IPS DF 6.9 (cell line): ENCODE measurements at regions not wholly inside any gene's neighbourhood (a gene's known extent, or its start where the extent isn't known, plus 50 kb on each side); places are given as distances from the start of the nearest gene placed in this dataset.

Source experiments
- DNase-seq: peaks from one replicate; pipeline ENCODE4 v3.0.0-alpha.2; 2013; ENCODE audit warnings: low read depth, low spot score
- H3K27ac ChIP-seq: one replicate; pipeline ENCODE4 v1.5.1; 2013; ENCODE audit warnings: low read length, control low read depth
- H3K27me3 ChIP-seq: 2 replicates; pipeline ENCODE4 v1.6.1; 2013; ENCODE audit warnings: mild to moderate bottlenecking, low read length; ENCODE audit not compliant: control insufficient read depth, insufficient read depth
- H3K36me3 ChIP-seq: 2 replicates; pipeline ENCODE4 v1.6.1; 2013; ENCODE audit warnings: low read length; ENCODE audit not compliant: control insufficient read depth, insufficient read depth
- H3K4me1 ChIP-seq: 2 replicates; pipeline ENCODE4 v1.6.1; 2013; ENCODE audit warnings: low read length; ENCODE audit not compliant: control insufficient read depth, insufficient read depth
- H3K4me3 ChIP-seq: 2 replicates; pipeline ENCODE4 v1.5.1; 2013; ENCODE audit warnings: mild to moderate bottlenecking, low read length
- H3K9me3 ChIP-seq: 2 replicates; pipeline ENCODE4 v1.6.1; 2013; ENCODE audit warnings: low read length, inconsistent platforms; ENCODE audit not compliant: control insufficient read depth, insufficient read depth
- WGBS: extraction: QIAGEN DNeasy Blood & Tissue Kit; methylation state at CpG from one replicate; pipeline ENCODE4 v1.1.7; 2013; ENCODE audit warnings: mixed read lengths, missing lambda C conversion rate; ENCODE audit not compliant: insufficient read length, insufficient coverage; 5-methylcytosine and 5-hydroxymethylcytosine counted together

- whole genome bisulfite sequencing, result no CpG with 5 or more reads among the region's 3 CpGs
- Histone ChIP-seq H3K9me3 (no peaks in the 10 kb centered on the region), H3K27me3 (no peaks in the 10 kb centered on the region), H3K4me1 (no peaks in the 10 kb centered on the region), H3K36me3 (no peaks in the 10 kb centered on the region), H3K4me3 (no peak overlapping the region), H3K27ac (no peak overlapping the region)
- DNase-seq, result no peak
Observed at GRCh38 chr7:18338910-18339523, 156.5 kb upstream of the HDAC9 start.

GRCh38 chr7:18341756-18342155 is 153.8 kb upstream of the HDAC9 start:
- Histone ChIP-seq H3K4me3 (no peak overlapping the region), H3K27me3 (no peaks in the 10 kb centered on the region), H3K4me1 (no peaks in the 10 kb centered on the region), H3K27ac (no peak overlapping the region), H3K9me3 (no peaks in the 10 kb centered on the region), H3K36me3 (no peaks in the 10 kb centered on the region)
- no CpG with 5 or more reads among the region's 2 CpGs for WGBS
- DNase-seq, result no peak

- H3K27ac ChIP-seq, result no peak overlapping the region
- H3K36me3 ChIP-seq, result no peaks in the 10 kb centered on the region
- WGBS, result no CpG with 5 or more reads among the region's 2 CpGs
- DNase-seq, result no peak
- no peak overlapping the region for H3K4me3 ChIP-seq
- no peaks in the 10 kb centered on the region for H3K4me1 ChIP-seq
- H3K9me3 ChIP-seq, result no peaks in the 10 kb centered on the region
- no peaks in the 10 kb centered on the region for H3K27me3 ChIP-seq
Observed at GRCh38 chr7:18343047-18343446, 152.5 kb upstream of the HDAC9 start.

- no peak for DNase-seq
- Histone ChIP-seq H3K9me3 (no peaks in the 10 kb centered on the region), H3K4me3 (no peak overlapping the region), H3K27ac (no peak overlapping the region), H3K36me3 (no peaks in the 10 kb centered on the region), H3K4me1 (no peaks in the 10 kb centered on the region), H3K27me3 (no peaks in the 10 kb centered on the region)
Observed at GRCh38 chr7:18344536-18344935, 151.0 kb upstream of the HDAC9 start.

- Histone ChIP-seq H3K9me3 (no peaks in the 10 kb centered on the region), H3K4me3 (no peak overlapping the region), H3K4me1 (no peaks in the 10 kb centered on the region), H3K36me3 (no peaks in the 10 kb centered on the region), H3K27ac (no peak overlapping the region), H3K27me3 (no peaks in the 10 kb centered on the region)
- WGBS, result no CpG with 5 or more reads among the region's 3 CpGs
- peak; percentile 35 for DNase-seq
Observed at GRCh38 chr7:18345641-18346234, 149.8 kb upstream of the HDAC9 start.

DNA sequence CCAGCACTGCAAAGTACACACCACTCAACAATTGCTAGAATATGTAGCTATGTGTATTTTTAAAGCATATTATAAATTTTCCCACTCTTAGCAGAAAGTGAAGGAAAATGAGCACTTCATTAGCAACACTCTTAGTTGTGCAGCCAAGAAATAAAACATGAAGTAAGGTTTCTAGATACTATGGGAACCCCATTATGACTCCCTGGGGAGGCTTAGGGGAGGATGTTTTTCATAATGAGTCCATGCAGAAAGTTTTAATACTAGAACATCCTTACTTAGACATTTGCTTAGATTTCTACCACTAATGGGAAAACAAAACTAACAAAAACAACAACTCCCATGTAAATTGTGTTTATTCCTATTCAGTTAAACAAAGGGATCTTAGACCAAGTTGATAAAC is 148.4 kb upstream of the HDAC9 start:
- Histone ChIP-seq H3K4me3 (no peak overlapping the region), H3K27me3 (no peaks in the 10 kb centered on the region), H3K9me3 (no peaks in the 10 kb centered on the region), H3K4me1 (no peaks in the 10 kb centered on the region), H3K36me3 (no peaks in the 10 kb centered on the region), H3K27ac (no peak overlapping the region)
- DNase-seq, result no peak

DNA sequence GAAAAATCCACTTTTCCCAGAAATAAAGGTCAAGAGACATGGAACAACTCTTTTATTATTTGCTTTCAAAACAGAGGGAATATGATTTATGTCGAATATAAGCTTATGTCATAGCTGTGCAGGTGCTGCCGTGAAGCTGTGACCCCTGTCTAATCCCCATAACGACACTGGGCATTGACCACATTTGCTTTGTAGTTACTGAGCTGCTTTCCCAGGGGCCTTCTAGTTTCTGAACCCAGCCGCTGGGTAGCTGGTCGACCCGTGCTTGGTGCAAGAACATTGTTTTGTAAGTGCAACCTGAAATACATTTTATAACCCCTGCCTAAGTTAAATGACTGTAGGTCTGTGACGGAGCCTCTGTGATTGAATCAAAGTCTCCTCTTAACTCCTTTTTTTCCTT is 144.9 kb upstream of the HDAC9 start:
- no peak for DNase-seq
- no CpG with 5 or more reads among the region's 7 CpGs for WGBS
- Histone ChIP-seq H3K4me1 (no peaks in the 10 kb centered on the region), H3K27me3 (no peaks in the 10 kb centered on the region), H3K4me3 (no peak overlapping the region), H3K36me3 (no peaks in the 10 kb centered on the region), H3K27ac (no peak overlapping the region), H3K9me3 (no peaks in the 10 kb centered on the region)

DNA sequence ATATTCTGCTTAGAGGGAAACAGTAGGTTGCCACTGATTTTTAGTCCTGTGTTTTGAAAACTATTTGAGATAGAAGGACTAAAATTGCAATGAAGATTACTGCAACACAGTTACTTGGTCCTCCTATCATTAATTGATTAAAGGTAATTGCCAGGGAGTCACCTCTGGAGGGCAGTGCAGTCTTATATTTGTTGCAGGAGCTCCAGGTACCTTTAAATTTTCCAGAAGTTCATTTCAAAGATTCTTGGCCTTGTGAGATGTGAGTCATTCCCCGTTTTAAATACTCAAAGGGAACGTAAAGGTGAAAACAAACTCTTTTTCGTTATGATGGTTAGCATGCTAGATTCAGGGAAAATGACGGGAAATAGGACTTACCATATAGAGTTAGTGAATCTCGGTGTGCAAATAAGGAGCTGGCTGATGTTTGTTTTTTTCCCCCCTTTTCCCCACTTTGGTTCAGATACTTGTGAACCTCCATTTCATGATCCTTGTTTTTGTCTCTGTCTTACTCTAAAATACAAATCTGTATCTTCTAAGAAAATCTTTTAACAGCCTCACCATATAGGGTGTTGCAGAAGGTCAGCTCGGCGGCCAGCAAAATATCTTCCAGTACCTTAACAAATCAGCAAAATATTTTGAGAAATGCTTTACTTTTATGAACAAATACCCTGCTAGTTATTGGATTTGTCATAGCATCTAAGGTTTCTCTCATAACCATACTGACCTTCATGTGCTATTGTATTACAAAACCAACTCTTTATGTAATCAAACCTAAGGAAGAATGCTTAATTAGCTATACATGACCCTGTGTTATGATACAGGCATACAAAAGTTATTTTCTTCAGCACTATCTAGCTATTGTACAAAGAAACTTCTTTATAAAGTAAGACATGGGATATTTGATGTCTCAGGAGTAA is 143.0 kb upstream of the HDAC9 start:
- H3K27me3 ChIP-seq, result no peaks in the 10 kb centered on the region
- H3K9me3 ChIP-seq, result no peaks in the 10 kb centered on the region
- H3K27ac ChIP-seq, result no peak overlapping the region
- WGBS, result no CpG with 5 or more reads among the region's 7 CpGs
- no peak overlapping the region for H3K4me3 ChIP-seq
- no peaks in the 10 kb centered on the region for H3K36me3 ChIP-seq
- no peak for DNase-seq
- H3K4me1 ChIP-seq, result peaks cover 2% of the 10 kb centered on the region; the same call in 1 of the 2 replicates

GRCh38 chr7:18353339-18353738 is 142.2 kb upstream of the HDAC9 start:
- H3K4me1 ChIP-seq, result peaks cover 2% of the 10 kb centered on the region; the same call in 1 of the 2 replicates
- no peaks in the 10 kb centered on the region for H3K9me3 ChIP-seq
- no peak overlapping the region for H3K27ac ChIP-seq
- no CpG with 5 or more reads among the region's 3 CpGs for WGBS
- DNase-seq, result no peak
- H3K36me3 ChIP-seq, result no peaks in the 10 kb centered on the region
- no peak overlapping the region for H3K4me3 ChIP-seq
- H3K27me3 ChIP-seq, result no peaks in the 10 kb centered on the region

- no peak for DNase-seq
- H3K27me3 ChIP-seq, result no peaks in the 10 kb centered on the region
- H3K4me1 ChIP-seq, result peaks cover 2% of the 10 kb centered on the region; the same call in 1 of the 2 replicates
- no peaks in the 10 kb centered on the region for H3K36me3 ChIP-seq
- WGBS, result no CpG with 5 or more reads among the region's 6 CpGs
- H3K27ac ChIP-seq, result no peak overlapping the region
- no peak overlapping the region for H3K4me3 ChIP-seq
- no peaks in the 10 kb centered on the region for H3K9me3 ChIP-seq
Observed at GRCh38 chr7:18354108-18355085, 141.2 kb upstream of the HDAC9 start.
